Nephron progenitor cell (in vitro differentiated cells): ENCODE measurements at regions not wholly inside any gene's neighbourhood (a gene's known extent, or its start where the extent isn't known, plus 50 kb on each side); places are given as distances from the start of the nearest gene placed in this dataset.

ENCODE experiments used
- DNase-seq: peaks from one replicate; pipeline ENCODE4 v3.0.0; 2021
- H3K27ac Mint-ChIP-seq: 2 replicates; pipeline ENCODE4 v1.8.0; 2021; ENCODE audit warnings: mild to moderate bottlenecking, moderate library complexity, mixed read lengths
- H3K27me3 Mint-ChIP-seq: 2 replicates; pipeline ENCODE4 v1.8.0; 2021; ENCODE audit warnings: mild to moderate bottlenecking, low read depth, mixed read lengths; ENCODE audit not compliant: poor library complexity
- H3K36me3 Mint-ChIP-seq: 2 replicates; pipeline ENCODE4 v1.8.0; 2021; ENCODE audit warnings: low read depth, mixed read lengths
- H3K4me1 Mint-ChIP-seq: 2 replicates; pipeline ENCODE4 v1.8.0; 2021; ENCODE audit warnings: mixed read lengths
- H3K4me3 Mint-ChIP-seq: 2 replicates; pipeline ENCODE4 v1.8.0; 2021; ENCODE audit warnings: mild to moderate bottlenecking, moderate library complexity, mixed read lengths
- H3K9me3 Mint-ChIP-seq: 2 replicates; pipeline ENCODE4 v1.8.0; 2021; ENCODE audit warnings: mild to moderate bottlenecking, moderate library complexity, mixed read lengths
- TF ChIP-seq, protein P1 (sequence below): fragments of 200-600 bp; sonication (generic); IDR thresholded peaks from 2 replicates; pipeline ENCODE4 v1.5.0; 2021; ENCODE audit warnings: antibody characterized with exemption

GRCh38 chr12:63038713-63039100, 103.8 kb upstream of the PPM1H start:
- Mint-ChIP-seq H3K4me1 (no peaks in the 10 kb centered on the region), H3K27me3 (no peaks in the 10 kb centered on the region), H3K9me3 (peaks cover 1% of the 10 kb centered on the region), H3K4me3 (no peak overlapping the region), H3K36me3 (no peaks in the 10 kb centered on the region), H3K27ac (no peak overlapping the region)
- TF ChIP-seq, protein P1, sequence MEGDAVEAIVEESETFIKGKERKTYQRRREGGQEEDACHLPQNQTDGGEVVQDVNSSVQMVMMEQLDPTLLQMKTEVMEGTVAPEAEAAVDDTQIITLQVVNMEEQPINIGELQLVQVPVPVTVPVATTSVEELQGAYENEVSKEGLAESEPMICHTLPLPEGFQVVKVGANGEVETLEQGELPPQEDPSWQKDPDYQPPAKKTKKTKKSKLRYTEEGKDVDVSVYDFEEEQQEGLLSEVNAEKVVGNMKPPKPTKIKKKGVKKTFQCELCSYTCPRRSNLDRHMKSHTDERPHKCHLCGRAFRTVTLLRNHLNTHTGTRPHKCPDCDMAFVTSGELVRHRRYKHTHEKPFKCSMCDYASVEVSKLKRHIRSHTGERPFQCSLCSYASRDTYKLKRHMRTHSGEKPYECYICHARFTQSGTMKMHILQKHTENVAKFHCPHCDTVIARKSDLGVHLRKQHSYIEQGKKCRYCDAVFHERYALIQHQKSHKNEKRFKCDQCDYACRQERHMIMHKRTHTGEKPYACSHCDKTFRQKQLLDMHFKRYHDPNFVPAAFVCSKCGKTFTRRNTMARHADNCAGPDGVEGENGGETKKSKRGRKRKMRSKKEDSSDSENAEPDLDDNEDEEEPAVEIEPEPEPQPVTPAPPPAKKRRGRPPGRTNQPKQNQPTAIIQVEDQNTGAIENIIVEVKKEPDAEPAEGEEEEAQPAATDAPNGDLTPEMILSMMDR = no peak
- no peak for DNase-seq

- no peak overlapping the region for H3K27ac Mint-ChIP-seq
- TF ChIP-seq, protein P1 = no peak
- DNase-seq = no peak
- peaks cover 4% of the 10 kb centered on the region for H3K9me3 Mint-ChIP-seq
- no peak overlapping the region for H3K4me3 Mint-ChIP-seq
- H3K36me3 Mint-ChIP-seq = no peaks in the 10 kb centered on the region
- no peaks in the 10 kb centered on the region for H3K4me1 Mint-ChIP-seq
- H3K27me3 Mint-ChIP-seq = no peaks in the 10 kb centered on the region
Measured at GRCh38 chr12:63037746-63038712, 103.1 kb upstream of the PPM1H start.

DNA sequence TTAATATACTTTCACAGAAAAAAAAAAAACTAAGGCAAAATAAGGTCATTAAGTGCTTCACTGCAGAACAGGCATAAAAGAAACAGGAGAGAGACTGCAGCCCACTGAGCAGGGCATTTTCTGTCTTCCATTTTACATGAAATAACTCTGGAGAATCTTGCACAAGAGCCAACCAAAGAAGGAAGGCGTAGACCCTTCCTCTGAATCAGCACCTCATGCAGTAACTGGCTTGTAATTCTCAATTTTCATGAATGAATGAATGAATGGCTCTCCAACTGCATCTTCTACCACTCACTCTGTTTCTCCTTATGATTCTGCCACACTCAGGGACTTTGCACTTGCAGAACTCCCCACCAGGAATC, 102.0 kb upstream of the PPM1H start:
- no peaks in the 10 kb centered on the region for H3K36me3 Mint-ChIP-seq
- H3K27ac Mint-ChIP-seq = no peak overlapping the region
- H3K27me3 Mint-ChIP-seq = no peaks in the 10 kb centered on the region
- no peak overlapping the region for H3K4me3 Mint-ChIP-seq
- no peak for DNase-seq
- TF ChIP-seq, protein P1 = no peak
- no peaks in the 10 kb centered on the region for H3K4me1 Mint-ChIP-seq
- H3K9me3 Mint-ChIP-seq = peaks cover 4% of the 10 kb centered on the region

GRCh38 chr12:63036216-63036973, 101.4 kb upstream of the PPM1H start:
- H3K27me3 Mint-ChIP-seq = no peaks in the 10 kb centered on the region
- no peaks in the 10 kb centered on the region for H3K4me1 Mint-ChIP-seq
- no peaks in the 10 kb centered on the region for H3K36me3 Mint-ChIP-seq
- H3K4me3 Mint-ChIP-seq = no peak overlapping the region
- no peak for DNase-seq
- H3K27ac Mint-ChIP-seq = no peak overlapping the region
- TF ChIP-seq, protein P1 = no peak
- peaks cover 4% of the 10 kb centered on the region for H3K9me3 Mint-ChIP-seq

DNA sequence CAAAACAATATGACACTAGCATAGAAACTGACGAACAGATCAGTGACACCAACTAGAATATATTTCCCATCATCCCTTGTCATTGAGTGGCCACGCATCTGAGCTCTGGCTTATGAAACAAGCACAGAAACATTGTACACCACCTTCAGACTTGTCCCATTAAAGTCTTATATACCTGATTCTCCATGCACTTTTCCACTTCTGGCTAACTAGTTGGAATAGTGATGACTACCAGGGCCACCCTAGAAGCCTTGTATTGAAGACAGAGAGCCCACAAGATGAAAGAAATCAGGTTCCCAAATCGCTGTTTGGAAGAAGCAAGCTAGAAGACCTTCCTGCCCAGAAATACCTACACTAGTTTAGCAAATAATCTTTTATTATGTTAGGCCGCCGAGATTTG, 99.7 kb upstream of the PPM1H start:
- Mint-ChIP-seq H3K27me3 (no peaks in the 10 kb centered on the region), H3K4me3 (no peak overlapping the region), H3K27ac (no peak overlapping the region), H3K9me3 (peaks cover 7% of the 10 kb centered on the region), H3K4me1 (no peaks in the 10 kb centered on the region), H3K36me3 (no peaks in the 10 kb centered on the region)
- TF ChIP-seq, protein P1 = no peak
- DNase-seq = no peak
